HepG2 (cell line): ENCODE measurements at regions not wholly inside any gene's neighbourhood (a gene's known extent, or its start where the extent isn't known, plus 50 kb on each side); places are given as distances from the start of the nearest gene placed in this dataset.

Experiments used
- ATAC-seq: fragments of 200-7000 bp; cut with Tn5 transposase; 3 replicates; pipeline ENCODE4 v1.9.1; 2020; ENCODE audit warnings: mild to moderate bottlenecking, moderate library complexity
- BruUV-seq: library from RNA; stranded (reverse); fragments of 400-500 nt; replicated peaks from 2 replicates; lab custom pipeline; 2021; lab: Mats Ljungman, UMichigan
- CTCF ChIA-PET: fragments of 300-600 bp; formaldehyde crosslinking; extraction: SDS; loops from one replicate; lab custom pipeline; 2021; ENCODE audit warnings: low total read pairs, inconsistent platforms, low intra/inter-chr PET ratio; lab: Yijun Ruan, JAX
- POLR2A ChIA-PET: fragments of 350-600 bp; sonication (Branson Sonifier 250); formaldehyde crosslinking; loops from one replicate; lab custom pipeline; 2020; ENCODE audit warnings: antibody characterized with exemption, inconsistent platforms; lab: Yijun Ruan, JAX
- DNase-seq: peaks from one replicate; pipeline ENCODE4 v3.0.0-alpha.2; 2015; ENCODE audit warnings: low spot score
- FAIRE-seq: peaks from 3 replicates; lab custom pipeline; 2011; peaks lifted over from hg19 to GRCh38; lab: Jason Lieb, UNC
- H2AFZ ChIP-seq: one replicate; pipeline ENCODE4 v1.6.1; 2011; ENCODE audit warnings: low read length, inconsistent platforms
- H3K27ac ChIP-seq: fragments of 300-600 bp; 3 replicates; pipeline ENCODE4 v1.8.0; 2011; ENCODE audit warnings: mixed run types, mild to moderate bottlenecking, mixed read lengths, low read length, inconsistent platforms; ENCODE audit not compliant: insufficient read depth; ENCODE audit errors: extremely low read length
- H3K27me3 ChIP-seq, 2 experiments: fragments of 200-600 bp in 1 of 2; 2 replicates in 1 of 2; 3 replicates in 1 of 2; pipeline versions ENCODE4 v1.6.0 to v1.8.0; 2011; ENCODE audit warnings: low read length in 2 of 2, mild to moderate bottlenecking in 2 of 2, moderate library complexity in 2 of 2, inconsistent platforms in 1 of 2; ENCODE audit not compliant: insufficient read depth in 2 of 2, control insufficient read depth in 1 of 2
- H3K36me3 ChIP-seq, 2 experiments: fragments of 200-600 bp in 1 of 2; replicated peaks in 1 of 2; 2 replicates in 1 of 2; 3 replicates in 1 of 2; pipeline versions ENCODE4 v1.5.1 to v1.8.0; 2011; ENCODE audit warnings: low read length in 2 of 2, inconsistent platforms in 1 of 2; ENCODE audit not compliant: insufficient read depth in 2 of 2, control insufficient read depth in 1 of 2
- H3K4me1 ChIP-seq: 2 replicates; pipeline ENCODE4 v1.5.1; 2012; ENCODE audit warnings: low read length, inconsistent platforms; ENCODE audit not compliant: insufficient read depth
- H3K4me2 ChIP-seq: 2 replicates; pipeline ENCODE4 v1.6.0; 2011; ENCODE audit warnings: low read depth, low read length, inconsistent platforms
- H3K4me3 ChIP-seq, 3 experiments: fragments of 200-600 bp in 1 of 3; sonication (generic), shearing (Covaris generic) in 1 of 3; replicated peaks in 1 of 3; 2 replicates each; pipeline ENCODE4 v1.5.1; 2011 to 2016; ENCODE audit warnings: low read length in 3 of 3, inconsistent platforms in 2 of 3, low read depth in 2 of 3, mild to moderate bottlenecking in 2 of 3, control low read depth in 1 of 3, mixed read lengths in 1 of 3; ENCODE audit not compliant: insufficient read depth in 1 of 3
- H3K79me2 ChIP-seq: one replicate; pipeline ENCODE4 v1.6.1; 2011; ENCODE audit warnings: low read length, inconsistent platforms; ENCODE audit not compliant: insufficient read depth
- H3K9ac ChIP-seq: 2 replicates; pipeline ENCODE4 v1.6.0; 2011; ENCODE audit warnings: mild to moderate bottlenecking, low read depth, low read length, inconsistent platforms; ENCODE audit not compliant: insufficient read depth
- H3K9me3 ChIP-seq: 2 replicates; pipeline ENCODE4 v1.5.1; 2012; ENCODE audit warnings: mild to moderate bottlenecking, low read length
- H4K20me1 ChIP-seq: 2 replicates; pipeline ENCODE4 v1.6.0; 2011; ENCODE audit warnings: inconsistent platforms, mild to moderate bottlenecking, low read length, moderate library complexity; ENCODE audit not compliant: insufficient read depth
- CSRNP2 ChIP-seq: sonication (generic); formaldehyde crosslinking; conservative IDR thresholded peaks from 2 replicates; pipeline ENCODE4 v1.8.0; 2022; ENCODE audit warnings: low read depth, missing genetic modification reagents
- ETS1 ChIP-seq: sonication (generic); formaldehyde crosslinking; IDR thresholded peaks from 2 replicates; pipeline ENCODE4 v1.4.0; 2020; ENCODE audit warnings: missing genetic modification reagents
- PHF20 ChIP-seq: sonication (generic); formaldehyde crosslinking; IDR thresholded peaks from 2 replicates; pipeline ENCODE4 v1.5.0; 2020; ENCODE audit warnings: mild to moderate bottlenecking, missing genetic modification reagents
- PHF21A ChIP-seq: sonication (generic); formaldehyde crosslinking; IDR thresholded peaks from 2 replicates; pipeline ENCODE4 v1.5.0; 2020; ENCODE audit warnings: mild to moderate bottlenecking, missing genetic modification reagents
- PLRG1 ChIP-seq: fragments of 450-650 bp; conservative IDR thresholded peaks from 2 replicates; pipeline ENCODE4 v1.6.1; 2016
- POLR2A ChIP-seq, 2 experiments: IDR thresholded peaks; 2 replicates each; pipeline ENCODE4 v1.6.1; 2011; ENCODE audit warnings: low read depth in 2 of 2, low read length in 2 of 2, mild to moderate bottlenecking in 1 of 2, moderate library complexity in 1 of 2; ENCODE audit not compliant: insufficient read depth in 1 of 2
- TGIF2 ChIP-seq: IDR thresholded peaks from 2 replicates; pipeline ENCODE4 v1.6.1; 2016; ENCODE audit warnings: control low read depth, missing compliant biosample characterization
- ZIK1 ChIP-seq: sonication (generic); formaldehyde crosslinking; IDR thresholded peaks from 2 replicates; pipeline ENCODE4 v1.5.0; 2020; ENCODE audit warnings: mild to moderate bottlenecking, low read depth, missing genetic modification reagents, borderline replicate concordance
- in situ Hi-C: cut with HindIII; loops from 2 replicates; pipeline ENCODE4 v1.10.0; 2017; ENCODE audit warnings: low pct_unique_long_range_greater_than_20kb; ENCODE audit not compliant: extremely low pct_ligation_motif_present
- intact Hi-C: fragments of 100-400 bp; cut with micrococcal nuclease; formaldehyde crosslinking; loops from one replicate; pipeline ENCODE4 v1.10.0; 2022; ENCODE audit not compliant: unreplicated experiment

- in situ Hi-C loops: no loop called here
- intact Hi-C loops: no loop called here
- no peak for ATAC-seq
These were observed 934.1 kb downstream of the NLGN4Y start for GRCh38 chrY:15458426-15458825.

More at GRCh38 chrY:15458426-15458825, 934.1 kb downstream of the NLGN4Y start:
- TF ChIP-seq ETS1 (CRISPR knock-in tag) (no peak), POLR2A (IDR thresholded peaks at IDR 0.05; ENCODE audit: insufficient read depth in 1 of 2, low read depth in 2 of 2, low read length in 2 of 2) (no peak), TGIF2 (CRISPR knock-in tag) (no peak), PHF20 (CRISPR knock-in tag) (no peak), CSRNP2 (CRISPR knock-in tag) (no peak), PLRG1 (no peak), PHF21A (CRISPR knock-in tag) (no peak), ZIK1 (CRISPR knock-in tag) (no peak)
- Histone ChIP-seq H3K27me3 (no peaks in the 10 kb centered on the region), H3K4me2 (no peak overlapping the region), H3K9ac (no peak overlapping the region), H3K4me3 (no peak overlapping the region), H4K20me1 (no peaks in the 10 kb centered on the region), H3K27ac (no peak overlapping the region), H3K79me2 (no peaks in the 10 kb centered on the region), H3K4me1 (peaks cover 16% of the 10 kb centered on the region), H2AFZ (no peak overlapping the region), H3K36me3 (no peaks in the 10 kb centered on the region), H3K9me3 (no peaks in the 10 kb centered on the region)
- ChIA-PET CTCF (no interaction called here), POLR2A (no interaction called here)
- no TSS peak for BruUV-seq
- DNase-seq: no peak
- FAIRE-seq: no peak
